ENCODE measurements at regions not wholly inside any gene's neighbourhood (a gene's known extent, or its start where the extent isn't known, plus 50 kb on each side); places are given as distances from the start of the nearest gene placed in this dataset.
"Not testable (repeated sequence)": the region's sequence is repeated elsewhere in the genome, so short reads cannot be mapped to it uniquely, and the experiment has no call there.

GRCh38 chr2:234373481-234374149 is 123.3 kb downstream of the ARL4C start:
- no peak for DNase-seq

- DNase-seq, result no peak
Measured at GRCh38 chr2:234373060-234373459, 123.8 kb downstream of the ARL4C start.

- no peak for DNase-seq
Measured at GRCh38 chr2:234372506-234372905, 124.4 kb downstream of the ARL4C start.

- DNase-seq, result no peak
Measured at GRCh38 chr2:234368861-234369261, 128.0 kb downstream of the ARL4C start.

GRCh38 chr2:234366891-234367290 is 130.0 kb downstream of the ARL4C start:
- DNase-seq, result no peak

GRCh38 chr2:234364661-234365060 is 132.2 kb downstream of the ARL4C start:
- no peak for DNase-seq

GRCh38 chr2:234363647-234364294 is 133.1 kb downstream of the ARL4C start:
- no peak for DNase-seq

GRCh38 chr2:234363011-234363487 is 133.8 kb downstream of the ARL4C start:
- DNase-seq, result no peak

GRCh38 chr2:234360313-234360975 is 136.4 kb downstream of the ARL4C start:
- DNase-seq, result not testable (repeated sequence)

GRCh38 chr2:234357666-234358065 is 139.2 kb downstream of the ARL4C start:
- DNase-seq, result no peak

- no peak for DNase-seq
Measured at GRCh38 chr2:234355808-234356365, 141.0 kb downstream of the ARL4C start.

GRCh38 chr2:234355021-234355720 is 141.7 kb downstream of the ARL4C start:
- DNase-seq, result no peak

- DNase-seq, result no peak
Measured at GRCh38 chr2:234352270-234352669, 144.6 kb downstream of the ARL4C start.

- DNase-seq, result not testable (repeated sequence)
Measured at GRCh38 chr2:234351866-234352265, 145.0 kb downstream of the ARL4C start.

GRCh38 chr2:234348081-234348480 is 148.8 kb downstream of the ARL4C start:
- no peak for DNase-seq

GRCh38 chr2:234345921-234346320 is 151.0 kb downstream of the ARL4C start:
- no peak for DNase-seq

- no peak for DNase-seq
Measured at GRCh38 chr2:234344012-234344411, 152.9 kb downstream of the ARL4C start.

- no peak for DNase-seq
Measured at GRCh38 chr2:234343372-234343771, 153.5 kb downstream of the ARL4C start.

- DNase-seq, result no peak
Measured at GRCh38 chr2:234341306-234341985, 155.4 kb downstream of the ARL4C start.

- no peak for DNase-seq
Measured at GRCh38 chr2:234339501-234339900, 157.4 kb downstream of the ARL4C start.

- DNase-seq, result no peak
Measured at GRCh38 chr2:234339011-234339410, 157.9 kb downstream of the ARL4C start.

GRCh38 chr2:234335661-234336228 is 161.1 kb downstream of the ARL4C start:
- DNase-seq, result no peak
